ENCODE measurements at regions not wholly inside any gene's neighbourhood (a gene's known extent, or its start where the extent isn't known, plus 50 kb on each side); places are given as distances from the start of the nearest gene placed in this dataset.

GRCh38 chr7:131859147-131859821, 302.9 kb upstream of the PODXL start (continued):
- TF ChIP-seq CREB5 (CRISPR knock-in tag; IDR thresholded peaks at IDR 0.05) = no peak
- no peak for TF ChIP-seq SRSF9 (IDR thresholded peaks at IDR 0.05; ENCODE audit: borderline replicate concordance, low read depth, low read length)
- no peak for TF ChIP-seq KDM5B (IDR thresholded peaks at IDR 0.05; ENCODE audit: insufficient replicate concordance, low read depth, low read length)
- TF ChIP-seq RAD21 (CRISPR knock-in tag; conservative IDR thresholded peaks at IDR 0.05 in 1 of 2, IDR thresholded peaks at IDR 0.05 in 1 of 2) = peak; percentile 51 to 74; a peak in 3 of 4 replicates
- 0 out of 2 replicates have a peak, but pooled peaks have one; percentile 22 for TF ChIP-seq KLF16 (IDR thresholded peaks at IDR 0.05)
- TF ChIP-seq GABPA (tag; conservative IDR thresholded peaks at IDR 0.05; ENCODE audit: low read depth) = no peak
- TF ChIP-seq L3MBTL2 (IDR thresholded peaks at IDR 0.05) = no peak
- TF ChIP-seq EWSR1 (IDR thresholded peaks at IDR 0.05; ENCODE audit: borderline replicate concordance, low read depth, partially characterized antibody) = no peak
- TF ChIP-seq REST (IDR thresholded peaks at IDR 0.05; ENCODE audit: borderline replicate concordance) = peak; percentile 43; the same call in 1 of the 2 replicates
- no peak for TF ChIP-seq REST (CRISPR knock-in tag; IDR thresholded peaks at IDR 0.05; ENCODE audit: low read depth)
- no peak for TF ChIP-seq ZFX (CRISPR knock-in tag; IDR thresholded peaks at IDR 0.05)
- TF ChIP-seq PCBP1 (IDR thresholded peaks at IDR 0.05; ENCODE audit: low read depth, low read length, poor library complexity, severe bottlenecking) = no peak
- TF ChIP-seq THAP12 (CRISPR knock-in tag; IDR thresholded peaks at IDR 0.05) = no peak
- no peak for TF ChIP-seq ZKSCAN1 (IDR thresholded peaks at IDR 0.05; ENCODE audit: low read depth, low read length)
- no peak for TF ChIP-seq SIX5 (IDR thresholded peaks at IDR 0.05; ENCODE audit: borderline replicate concordance in 1 of 2, insufficient read depth in 1 of 2, low read depth in 1 of 2, low read length in 2 of 2)
